IMR-90 (cell line): ENCODE measurements at regions not wholly inside any gene's neighbourhood (a gene's known extent, or its start where the extent isn't known, plus 50 kb on each side); places are given as distances from the start of the nearest gene placed in this dataset.

Experiments
- CEBPB ChIP-seq: IDR thresholded peaks from 2 replicates; pipeline ENCODE4 v1.6.1; 2012; ENCODE audit warnings: low read depth, low read length, improper control_type of control experiment
- ELK1 ChIP-seq: fragments of 150-350 bp; IDR thresholded peaks from 2 replicates; pipeline ENCODE4 v1.6.1; 2016; ENCODE audit warnings: low read depth, mild to moderate bottlenecking, low read length, moderate library complexity, borderline replicate concordance
- MAFK ChIP-seq: IDR thresholded peaks from 2 replicates; pipeline ENCODE4 v1.6.1; 2012; ENCODE audit warnings: low read depth, low read length, improper control_type of control experiment
- MXI1 ChIP-seq: IDR thresholded peaks from 2 replicates; pipeline ENCODE4 v1.6.1; 2012; ENCODE audit warnings: low read depth, mild to moderate bottlenecking, low read length, moderate library complexity, borderline replicate concordance
- NFE2L2 ChIP-seq: fragments of 150-350 bp; IDR thresholded peaks from 2 replicates; pipeline ENCODE4 v1.6.1; 2016; ENCODE audit warnings: low read depth, mild to moderate bottlenecking, low read length
- POLR2A ChIP-seq: IDR thresholded peaks from 2 replicates; pipeline ENCODE4 v1.6.1; 2012; ENCODE audit warnings: mild to moderate bottlenecking, low read depth, low read length
- RFX5 ChIP-seq: IDR thresholded peaks from 2 replicates; pipeline ENCODE4 v1.8.0; 2012; ENCODE audit warnings: low read depth, mild to moderate bottlenecking, low read length, moderate library complexity
- TF ChIP-seq, protein P1 (sequence below): conservative IDR thresholded peaks from 2 replicates; pipeline ENCODE4 v1.5.1; 2012; ENCODE audit warnings: mild to moderate bottlenecking, low read depth, low read length, improper control_type of control experiment

- TF ChIP-seq POLR2A (no peak), ELK1 (no peak), CEBPB (no peak), NFE2L2 (no peak), MXI1 (no peak), RFX5 (no peak), MAFK (no peak)
- TF ChIP-seq, protein P1, sequence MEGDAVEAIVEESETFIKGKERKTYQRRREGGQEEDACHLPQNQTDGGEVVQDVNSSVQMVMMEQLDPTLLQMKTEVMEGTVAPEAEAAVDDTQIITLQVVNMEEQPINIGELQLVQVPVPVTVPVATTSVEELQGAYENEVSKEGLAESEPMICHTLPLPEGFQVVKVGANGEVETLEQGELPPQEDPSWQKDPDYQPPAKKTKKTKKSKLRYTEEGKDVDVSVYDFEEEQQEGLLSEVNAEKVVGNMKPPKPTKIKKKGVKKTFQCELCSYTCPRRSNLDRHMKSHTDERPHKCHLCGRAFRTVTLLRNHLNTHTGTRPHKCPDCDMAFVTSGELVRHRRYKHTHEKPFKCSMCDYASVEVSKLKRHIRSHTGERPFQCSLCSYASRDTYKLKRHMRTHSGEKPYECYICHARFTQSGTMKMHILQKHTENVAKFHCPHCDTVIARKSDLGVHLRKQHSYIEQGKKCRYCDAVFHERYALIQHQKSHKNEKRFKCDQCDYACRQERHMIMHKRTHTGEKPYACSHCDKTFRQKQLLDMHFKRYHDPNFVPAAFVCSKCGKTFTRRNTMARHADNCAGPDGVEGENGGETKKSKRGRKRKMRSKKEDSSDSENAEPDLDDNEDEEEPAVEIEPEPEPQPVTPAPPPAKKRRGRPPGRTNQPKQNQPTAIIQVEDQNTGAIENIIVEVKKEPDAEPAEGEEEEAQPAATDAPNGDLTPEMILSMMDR = no peak
Observed at GRCh38 chr12:91529829-91530228, 347.2 kb upstream of the DCN start.
